ELF-1 (cell line): ENCODE measurements at regions not wholly inside any gene's neighbourhood (a gene's known extent, or its start where the extent isn't known, plus 50 kb on each side); places are given as distances from the start of the nearest gene placed in this dataset.
"Not testable (repeated sequence)": the region's sequence is repeated elsewhere in the genome, so short reads cannot be mapped to it uniquely, and the experiment has no call there.

ENCODE experiments used
- DNase-seq: peaks from one replicate; pipeline ENCODE4 v3.0.0-alpha.2; 2016; ENCODE audit warnings: low read depth, low spot score

DNA sequence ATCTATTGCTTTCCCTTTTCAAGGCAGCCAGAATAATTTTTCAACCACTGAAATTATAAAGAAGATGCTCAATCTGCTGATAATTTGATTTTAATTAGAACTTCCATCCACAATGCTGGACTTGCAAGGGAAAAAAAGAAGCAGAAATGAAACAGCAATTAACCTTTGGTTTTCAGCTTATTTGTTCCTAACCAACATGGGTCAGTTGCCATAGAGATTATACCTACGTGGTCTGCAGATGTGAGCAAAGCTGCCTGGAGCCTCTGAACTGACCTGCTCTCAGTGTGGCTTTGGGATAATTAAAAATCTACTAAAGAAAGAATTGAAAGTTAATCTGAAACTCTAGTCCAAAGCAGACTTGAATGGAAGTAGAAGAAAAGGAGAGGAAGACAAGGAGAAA, 195.7 kb upstream of the API5 start:
- no peak for DNase-seq

DNA sequence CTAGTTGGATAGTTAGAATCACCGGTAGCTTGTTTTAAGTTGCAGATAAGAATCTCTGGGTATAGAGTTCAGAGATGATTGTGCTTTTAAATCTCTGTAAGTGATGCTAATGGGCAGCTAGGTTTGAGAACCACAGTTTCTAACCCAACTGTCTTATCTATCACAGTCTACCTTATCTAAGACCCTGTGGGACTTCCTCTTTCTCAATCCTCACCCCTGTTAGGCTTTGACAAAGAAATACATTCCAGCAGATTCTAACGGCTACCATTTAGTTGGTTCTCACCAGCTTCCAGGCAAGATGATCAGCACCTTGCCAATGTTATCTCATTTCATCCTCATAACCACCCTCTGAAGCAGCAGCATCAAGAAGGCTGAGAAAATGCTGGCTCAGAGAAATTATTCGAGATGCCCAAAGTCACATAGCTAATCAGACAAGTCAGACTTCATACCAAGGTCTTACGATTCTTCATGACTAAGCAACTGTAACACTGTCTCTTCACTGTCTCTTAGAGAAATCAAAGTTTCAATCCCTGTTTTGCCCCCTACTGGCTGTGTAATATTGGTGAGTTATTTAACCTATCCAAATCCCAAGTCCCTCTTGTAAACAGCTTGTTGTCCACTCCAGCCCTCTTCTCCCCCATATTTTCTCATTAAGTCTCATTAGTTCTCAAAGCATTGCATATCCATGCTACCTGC, 192.4 kb upstream of the API5 start:
- DNase-seq: no peak

DNA sequence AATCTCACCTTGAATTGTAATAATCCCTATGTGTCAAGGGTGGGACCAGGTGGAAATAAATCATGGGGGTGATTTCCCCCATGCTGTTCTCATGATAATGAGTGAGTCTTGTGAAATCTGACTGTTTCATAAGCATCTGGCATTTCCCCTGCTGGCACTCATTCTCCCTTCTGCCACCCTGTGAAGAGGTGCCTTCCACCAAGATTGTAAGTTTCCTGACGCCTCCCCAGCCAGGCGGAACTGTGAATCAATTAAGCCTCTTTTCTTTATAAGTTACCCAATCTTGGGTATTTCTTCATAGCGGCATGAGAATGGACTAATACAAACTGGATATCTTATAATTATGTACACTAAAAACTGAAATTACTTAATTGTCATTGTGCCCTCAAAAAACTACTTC, 189.2 kb upstream of the API5 start:
- no peak for DNase-seq

DNA sequence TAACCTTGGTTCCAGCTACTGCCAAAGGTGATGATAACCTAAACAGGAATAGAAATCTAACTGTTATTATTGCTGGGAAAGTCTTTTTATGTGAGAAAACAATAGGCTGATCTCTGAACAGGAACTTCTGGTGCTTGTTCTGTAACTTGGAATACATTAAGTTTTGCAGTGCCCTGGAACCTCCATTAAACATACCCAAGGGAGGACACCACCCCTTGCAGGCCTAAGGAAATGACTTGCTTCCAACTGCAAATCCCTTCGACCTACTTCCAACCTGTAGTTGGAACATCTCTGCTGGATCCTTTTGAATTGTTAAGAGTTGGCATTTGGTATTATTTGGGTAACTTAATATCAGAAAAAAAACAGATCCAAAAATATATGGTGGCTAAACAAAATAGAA, 188.4 kb upstream of the API5 start:
- DNase-seq: no peak

DNA sequence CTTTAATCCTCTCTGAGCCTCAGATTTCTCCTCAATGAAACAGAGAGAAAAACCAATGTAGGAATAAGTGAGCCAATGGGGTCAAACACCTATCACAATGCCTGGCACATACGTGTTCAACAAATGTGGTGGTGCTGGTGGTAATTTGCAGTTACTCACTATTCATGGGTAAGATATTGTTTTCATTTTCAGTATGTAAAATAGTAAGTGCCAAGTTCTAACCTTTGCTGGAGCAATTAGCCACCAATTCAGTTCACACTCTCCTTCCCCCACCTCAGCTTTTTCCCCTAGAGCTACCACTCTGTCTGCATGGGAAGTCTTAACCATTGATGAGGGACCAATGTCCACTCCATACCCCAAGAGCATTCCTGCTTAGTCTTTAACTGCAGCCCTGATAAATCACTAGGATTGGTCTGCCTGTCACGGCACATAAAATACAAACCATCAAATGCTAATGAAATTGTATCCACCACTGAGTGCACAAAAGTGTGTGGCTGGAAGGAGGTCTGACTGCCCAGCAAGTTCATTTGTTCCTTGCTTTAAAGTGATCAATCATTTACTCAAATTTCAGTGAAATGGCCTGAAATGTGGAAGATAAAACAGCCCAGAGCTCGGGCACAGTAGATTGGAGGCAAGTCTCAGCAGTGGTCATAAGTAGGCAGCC, 187.4 kb upstream of the API5 start:
- DNase-seq: no peak

DNA sequence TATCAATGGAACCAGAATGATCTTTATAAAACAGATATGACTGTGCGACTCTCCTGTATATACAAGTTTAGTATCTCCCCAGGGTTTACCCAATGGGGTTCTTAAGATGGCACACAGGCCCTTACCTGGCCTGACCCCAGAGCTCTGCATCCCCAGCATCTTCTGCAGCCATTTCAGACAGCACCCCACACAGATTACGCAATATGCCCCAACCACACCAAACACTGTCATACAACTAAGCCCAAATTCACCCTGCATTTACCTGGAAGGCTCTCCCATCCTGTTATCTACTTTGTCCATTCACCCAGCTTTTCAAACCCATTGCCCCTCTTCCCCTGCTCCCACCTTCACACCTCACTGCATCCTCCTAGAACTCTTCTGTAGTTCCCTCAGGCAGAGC, 182.5 kb upstream of the API5 start:
- no peak for DNase-seq

DNA sequence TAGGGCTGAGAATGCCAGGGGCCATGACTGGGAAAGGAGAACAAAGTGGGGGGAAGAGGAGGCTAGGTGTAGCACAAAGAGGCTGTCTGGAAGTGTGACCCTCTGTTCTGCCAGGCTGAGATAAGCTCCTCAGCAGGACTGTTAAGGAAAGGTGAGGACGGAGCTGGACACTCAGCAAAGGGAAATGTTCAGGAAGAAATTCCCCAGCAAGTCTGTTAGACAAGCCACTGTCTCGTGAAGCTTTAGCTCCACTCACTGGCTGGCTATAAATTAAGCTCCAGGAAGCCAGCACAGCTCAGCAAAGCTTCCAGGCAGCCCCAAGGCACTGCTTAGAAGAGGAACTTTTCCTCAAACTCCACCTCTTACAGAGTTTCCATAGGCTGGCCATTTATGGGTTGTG, 181.2 kb upstream of the API5 start:
- DNase-seq: peak; percentile 53

DNA sequence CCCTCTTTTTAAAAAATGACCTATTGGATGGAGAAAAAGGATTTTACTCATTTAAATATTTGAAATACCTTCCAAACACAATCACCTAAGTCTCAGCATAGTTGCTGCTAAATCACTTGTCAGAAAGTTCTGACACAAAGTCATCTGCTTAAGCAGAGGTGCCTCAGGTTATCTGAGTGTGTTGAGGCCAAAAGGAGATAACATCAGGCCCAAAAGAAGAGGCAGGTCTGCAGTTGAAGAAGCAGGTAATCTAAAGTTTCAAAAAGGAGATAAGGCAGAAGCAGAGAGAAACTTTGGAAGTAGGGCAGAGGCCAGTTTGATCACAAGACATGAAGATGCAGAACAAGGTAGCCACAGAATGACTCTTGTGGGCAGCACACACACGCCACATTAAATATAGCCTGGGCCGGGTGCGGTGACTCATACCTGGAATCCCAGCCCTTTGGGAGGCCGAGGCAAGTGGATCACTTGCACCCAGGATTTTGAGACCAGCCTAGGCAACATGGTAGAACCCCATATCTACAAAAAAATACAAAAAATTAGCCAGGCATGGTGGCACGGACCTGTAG, 175.7 kb upstream of the API5 start:
- peak; percentile 11 for DNase-seq

DNA sequence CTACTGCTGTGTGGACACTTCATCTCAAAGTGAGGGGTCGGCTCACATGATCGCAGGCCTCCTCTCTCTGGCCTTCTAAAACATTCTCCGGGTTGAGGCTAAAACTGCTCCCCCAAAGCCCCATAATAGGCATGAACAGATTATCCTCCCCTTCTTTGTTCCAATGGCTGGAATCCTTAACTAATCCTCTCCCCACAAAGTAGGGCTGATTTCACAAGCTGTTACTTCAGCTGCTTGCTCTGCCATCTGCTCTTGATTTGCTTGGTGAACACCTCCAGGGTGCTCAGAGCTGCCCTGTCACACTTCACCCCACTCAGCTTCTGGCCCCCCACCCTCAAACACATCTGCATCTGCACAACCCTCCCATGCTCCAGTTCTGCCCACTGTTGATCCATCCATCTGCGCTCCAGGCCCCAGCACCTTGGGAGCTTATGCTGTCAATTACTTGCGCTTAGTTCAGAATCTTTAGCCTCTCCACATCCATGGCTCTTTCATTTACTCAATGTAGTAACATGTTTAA, 173.1 kb upstream of the API5 start:
- no peak for DNase-seq

DNA sequence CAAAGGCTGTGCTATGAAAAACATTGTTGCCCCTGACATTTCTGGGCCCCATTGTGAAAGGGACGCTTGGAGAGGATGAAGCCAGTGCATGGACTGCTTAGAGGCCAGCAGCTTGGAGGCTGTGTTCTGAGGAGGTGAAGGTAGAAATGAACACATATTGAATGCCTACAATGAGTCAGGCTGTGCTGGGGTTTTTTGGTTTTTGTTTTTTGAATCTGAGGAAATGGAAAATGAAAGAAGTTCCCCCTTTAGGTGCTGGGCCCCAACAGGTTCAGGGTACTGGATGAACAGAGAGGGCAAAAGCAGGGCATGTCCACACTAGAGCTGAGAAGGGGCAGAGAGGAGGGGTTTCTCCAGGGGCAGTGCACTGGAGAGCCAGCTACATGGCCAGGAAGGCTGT, 166.1 kb upstream of the API5 start:
- no peak for DNase-seq

DNA sequence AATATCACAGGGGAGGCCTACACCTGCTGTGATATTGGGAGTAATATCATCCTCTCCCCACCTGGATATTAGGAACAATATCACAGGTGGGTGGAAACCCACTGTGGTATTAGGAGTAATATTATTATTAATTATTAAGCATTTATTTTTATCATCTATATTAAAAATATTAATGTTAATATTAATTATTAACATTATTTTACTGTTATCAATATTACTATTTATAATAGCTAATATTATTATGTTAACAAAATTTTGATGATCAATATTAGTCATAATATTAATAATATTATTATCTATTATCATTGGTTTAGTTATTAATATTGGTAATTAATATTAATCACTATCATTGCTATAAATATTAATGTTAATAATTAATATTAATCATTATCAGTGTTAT, 161.1 kb upstream of the API5 start:
- no peak for DNase-seq

DNA sequence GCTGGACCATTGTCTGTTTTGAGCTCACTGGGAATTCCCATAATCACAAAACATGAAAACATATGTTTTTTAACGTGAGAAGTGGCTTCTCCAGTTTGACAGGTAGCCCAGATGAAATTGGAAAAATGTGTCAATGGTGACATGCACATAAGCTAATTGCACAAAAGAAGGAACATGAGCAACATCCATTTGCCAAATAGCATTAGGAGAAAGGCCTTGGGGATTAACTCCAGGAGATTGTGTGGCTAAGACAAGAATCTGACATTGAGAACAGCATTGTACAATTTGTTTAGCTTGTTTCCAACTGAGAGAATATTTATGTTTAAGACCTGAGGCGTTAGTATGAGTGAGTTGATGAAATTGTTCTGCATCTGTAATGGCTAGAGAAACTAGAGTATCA, 147.0 kb upstream of the API5 start:
- DNase-seq: no peak

DNA sequence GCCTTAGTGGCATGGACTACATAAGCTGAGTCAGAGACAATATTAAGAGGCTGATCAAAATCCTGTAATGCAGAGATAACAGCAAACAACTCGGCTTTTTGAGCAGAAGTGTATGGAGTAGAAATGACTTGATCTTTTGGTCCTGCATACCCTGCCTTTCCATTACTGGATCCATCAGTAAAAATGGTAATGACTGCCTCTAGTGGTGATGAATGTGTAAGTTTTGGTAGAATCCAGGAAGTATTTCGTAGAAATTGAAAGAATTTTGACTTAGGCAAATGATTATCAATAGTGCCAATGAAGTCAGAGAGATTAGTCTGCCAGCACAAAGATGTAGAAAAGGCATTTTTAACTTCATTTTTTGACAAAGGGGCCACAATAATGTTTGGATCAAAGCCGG, 146.4 kb upstream of the API5 start:
- not testable (repeated sequence) for DNase-seq

DNA sequence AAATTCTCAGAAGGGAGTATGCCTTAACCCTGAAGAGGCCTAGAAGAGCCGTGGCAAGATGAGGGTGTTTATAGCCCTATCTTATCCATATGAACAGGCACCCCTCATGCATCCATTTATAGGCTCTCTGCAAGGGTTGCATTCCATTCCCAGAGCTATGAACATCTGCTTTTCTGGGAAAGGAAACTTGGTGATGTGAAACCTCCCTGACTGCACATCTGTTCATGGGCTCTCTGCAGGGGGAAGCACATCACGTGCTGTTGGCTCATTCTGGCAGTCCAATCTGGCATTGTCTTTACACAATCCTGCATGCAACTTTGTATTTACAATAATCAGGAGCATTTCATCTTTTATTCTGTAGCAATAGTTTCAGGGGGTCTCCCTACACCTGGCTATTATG, 143.6 kb upstream of the API5 start:
- not testable (repeated sequence) for DNase-seq

DNA sequence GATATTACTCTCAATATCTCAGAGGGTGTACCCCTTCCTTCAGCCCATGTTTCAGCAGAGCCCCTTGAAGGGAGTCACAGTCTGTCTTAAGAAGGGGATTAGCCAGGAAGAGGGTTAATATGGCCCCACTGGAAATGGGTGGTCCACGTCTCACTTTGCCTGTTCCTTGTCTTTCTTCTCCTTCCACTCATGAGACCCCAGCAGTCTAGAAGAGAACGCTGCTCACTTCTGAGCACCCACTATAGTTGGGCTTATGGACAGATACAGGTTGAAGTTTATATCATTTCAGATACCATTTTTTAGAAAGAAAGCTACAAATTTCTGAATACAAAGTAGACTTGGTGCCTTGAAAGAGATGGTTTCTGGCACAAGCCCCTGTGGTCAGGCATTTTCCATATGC, 139.3 kb upstream of the API5 start:
- no peak for DNase-seq

DNA sequence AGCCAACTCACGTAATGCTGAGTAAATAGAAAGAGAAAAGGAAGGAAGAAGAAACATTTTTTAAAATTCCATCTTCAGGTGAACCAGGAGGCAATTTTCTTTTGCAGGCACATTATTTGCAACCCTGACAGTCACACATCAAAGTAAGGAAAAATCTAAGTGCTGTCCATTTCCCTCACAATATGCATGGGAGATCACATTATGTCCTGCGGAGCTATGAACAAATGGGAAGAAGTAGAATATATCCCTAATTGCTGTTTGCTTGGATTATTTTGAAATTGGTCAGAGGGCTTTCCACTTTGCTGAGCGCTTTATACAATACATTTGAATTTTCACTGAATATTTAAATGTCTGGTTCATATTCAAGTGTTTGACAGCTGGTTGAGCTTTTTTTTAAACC, 133.8 kb upstream of the API5 start:
- no peak for DNase-seq

DNA sequence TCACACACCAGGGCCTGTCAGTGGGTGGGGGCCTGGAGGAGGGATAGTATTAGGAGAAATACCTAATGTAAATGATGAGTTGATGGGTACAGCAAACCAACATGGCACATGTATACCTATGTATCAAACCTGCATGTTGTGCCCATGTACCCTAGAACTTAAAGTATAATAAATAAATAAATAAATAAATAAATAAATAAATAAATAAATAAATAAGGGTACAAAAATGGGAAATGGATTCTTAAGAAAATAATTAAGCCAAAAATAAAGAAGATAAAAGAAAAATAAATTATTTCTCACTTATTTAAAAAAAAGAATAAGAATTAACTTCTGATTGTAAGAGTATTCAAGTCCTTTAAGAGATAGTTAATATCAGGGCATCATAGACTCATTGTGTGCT, 117.3 kb upstream of the API5 start:
- DNase-seq: not testable (repeated sequence)

DNA sequence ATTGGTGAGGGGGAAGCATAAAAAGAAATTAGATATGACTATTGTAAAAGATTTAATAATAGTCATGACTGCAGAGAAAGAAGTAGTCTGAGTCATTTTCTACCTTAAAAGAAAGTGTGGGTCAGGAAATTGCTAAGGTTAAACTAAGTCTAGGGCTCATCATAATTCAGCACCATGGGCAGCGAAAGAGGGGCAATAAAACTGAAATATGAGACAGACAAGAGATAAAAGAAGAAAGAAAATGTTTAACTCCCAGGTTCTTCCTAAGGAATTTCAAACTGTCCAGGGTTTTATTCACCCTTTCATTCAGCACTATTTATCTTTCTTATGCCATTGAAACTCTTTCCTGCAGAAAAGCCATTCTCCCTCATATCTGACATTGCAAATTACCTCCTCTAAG, 114.4 kb upstream of the API5 start:
- no peak for DNase-seq

DNA sequence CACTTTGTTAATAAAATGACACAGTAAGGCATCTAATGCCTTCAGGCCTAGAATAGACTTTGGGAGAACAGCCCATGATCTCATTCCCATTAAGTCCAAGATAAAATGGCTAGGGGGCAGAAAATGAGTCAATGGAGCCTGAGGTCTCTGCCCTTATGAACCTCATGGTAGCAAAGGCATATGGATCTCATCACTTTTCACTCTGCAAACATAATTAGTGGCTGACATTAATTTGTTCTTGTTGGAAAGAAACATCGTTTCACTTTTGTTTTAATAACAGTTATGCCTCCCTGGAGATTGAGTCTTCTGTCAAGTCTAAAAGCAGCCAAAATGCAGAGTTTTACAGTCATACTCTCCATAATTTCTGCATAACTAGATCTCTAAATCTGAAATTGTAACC, 111.8 kb upstream of the API5 start:
- no peak for DNase-seq

DNA sequence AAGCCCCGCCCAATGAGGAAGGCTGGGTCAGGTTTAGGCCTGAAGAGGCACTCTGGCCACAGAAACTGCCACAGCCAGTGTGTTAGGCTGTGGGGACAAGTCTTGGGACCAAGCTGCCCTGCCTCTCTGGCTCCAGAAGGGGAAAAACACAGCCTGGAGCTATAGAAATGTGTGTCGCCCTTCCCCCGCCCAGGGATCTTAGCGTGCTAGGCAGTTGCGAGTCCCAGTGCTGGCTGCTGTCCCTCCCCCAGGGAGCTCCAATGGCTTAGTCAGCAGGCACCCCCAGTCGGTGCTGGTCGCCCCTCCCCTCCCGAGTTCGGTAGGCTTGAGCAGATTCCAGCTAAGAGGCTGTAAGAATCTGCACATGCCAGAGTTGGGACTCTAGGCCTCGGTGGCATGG, 99.5 kb upstream of the API5 start:
- peak; percentile 89 for DNase-seq

DNA sequence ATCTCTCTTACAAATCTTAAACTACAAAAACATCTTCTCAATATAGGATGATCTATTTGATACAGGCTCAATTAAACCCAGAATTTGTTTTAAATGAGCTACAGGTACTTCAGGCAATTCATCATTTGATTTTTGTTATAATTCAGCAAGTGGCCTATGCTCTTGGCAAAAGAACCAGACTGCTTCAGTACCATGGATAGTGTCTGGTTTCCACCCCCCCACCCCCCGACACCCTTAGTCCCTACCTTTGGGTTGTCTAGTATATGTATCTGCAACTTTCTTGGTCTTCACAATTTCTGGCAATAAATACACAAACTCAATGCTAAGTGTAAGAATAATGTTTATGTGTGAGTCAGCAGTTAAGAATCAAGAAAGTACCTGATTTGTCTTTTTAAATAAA, 97.3 kb upstream of the API5 start:
- no peak for DNase-seq

DNA sequence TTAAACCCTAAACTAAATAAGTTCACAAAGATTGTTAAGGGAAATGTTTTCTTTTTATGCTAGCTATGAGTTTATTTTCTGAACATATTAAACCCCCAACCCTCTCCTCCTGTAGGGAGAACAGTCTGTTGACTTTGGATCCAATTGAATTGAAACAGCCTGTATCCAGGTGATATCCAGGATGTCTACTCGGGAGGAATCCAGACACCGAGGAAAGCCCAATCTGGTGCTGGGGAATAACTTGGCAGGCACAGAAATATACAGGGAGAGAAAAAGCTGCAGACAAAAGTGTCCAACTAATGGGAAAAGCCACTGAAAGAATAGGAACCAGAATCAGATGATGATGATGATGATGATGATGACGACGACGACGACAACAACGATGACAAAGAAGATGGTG, 93.9 kb upstream of the API5 start:
- no peak for DNase-seq

DNA sequence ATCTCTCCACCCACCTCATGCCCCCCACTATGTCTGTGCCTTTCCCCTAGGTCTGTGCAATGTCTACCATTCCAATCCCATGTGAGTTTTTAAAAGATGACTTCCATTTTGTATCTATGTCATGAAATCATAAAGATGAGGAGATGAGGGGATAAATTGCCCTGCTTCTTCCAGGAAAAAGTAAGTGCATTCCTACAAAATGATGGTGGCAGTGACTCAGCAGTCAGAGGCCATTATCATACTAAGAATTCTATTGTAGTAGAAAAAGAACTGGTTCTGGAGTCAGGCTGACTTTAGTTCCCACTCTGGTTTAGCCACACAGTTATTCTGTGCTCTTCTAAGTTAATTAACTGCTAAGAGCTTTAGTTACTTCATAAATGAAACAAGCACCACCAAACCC, 89.6 kb upstream of the API5 start:
- DNase-seq: no peak
